GM23248 (cell line): ENCODE measurements at regions not wholly inside any gene's neighbourhood (a gene's known extent, or its start where the extent isn't known, plus 50 kb on each side); places are given as distances from the start of the nearest gene placed in this dataset.

Experiments
- DNase-seq: peaks from one replicate; pipeline ENCODE4 v3.0.0-alpha.2; 2015
- H2AFZ ChIP-seq: fragments of 200-600 bp; sonication (generic); 2 replicates; pipeline ENCODE4 v1.6.1; 2016; ENCODE audit warnings: antibody characterized with exemption
- H3F3A ChIP-seq: fragments of 200-600 bp; sonication (generic); 2 replicates; pipeline ENCODE4 v1.6.1; 2016; ENCODE audit warnings: mild to moderate bottlenecking, antibody characterized with exemption, mixed run types; ENCODE audit not compliant: insufficient read depth
- H3K27ac ChIP-seq: fragments of 200-600 bp; sonication (generic); 2 replicates; pipeline ENCODE4 v1.5.1; 2016; ENCODE audit warnings: mild to moderate bottlenecking
- H3K27me3 ChIP-seq: fragments of 200-600 bp; sonication (generic); replicated peaks from 2 replicates; pipeline ENCODE4 v1.6.1; 2016; ENCODE audit warnings: mild to moderate bottlenecking; ENCODE audit not compliant: insufficient read depth
- H3K36me3 ChIP-seq: fragments of 200-600 bp; sonication (generic); 2 replicates; pipeline ENCODE4 v1.6.1; 2016; ENCODE audit warnings: low read depth, mild to moderate bottlenecking
- H3K4me1 ChIP-seq: fragments of 200-600 bp; sonication (generic); 2 replicates; pipeline ENCODE4 v1.6.1; 2016; ENCODE audit warnings: mild to moderate bottlenecking; ENCODE audit not compliant: insufficient read depth
- H3K4me2 ChIP-seq: fragments of 200-600 bp; sonication (generic); one replicate; pipeline ENCODE4 v1.6.1; 2016; ENCODE audit warnings: mild to moderate bottlenecking; ENCODE audit not compliant: unreplicated experiment
- H3K4me3 ChIP-seq: fragments of 200-600 bp; sonication (generic); 2 replicates; pipeline ENCODE4 v1.5.1; 2016; ENCODE audit warnings: mild to moderate bottlenecking
- H3K79me2 ChIP-seq: fragments of 200-600 bp; sonication (generic); 2 replicates; pipeline ENCODE4 v1.6.1; 2016; ENCODE audit warnings: mild to moderate bottlenecking; ENCODE audit not compliant: insufficient read depth
- H3K9ac ChIP-seq: fragments of 200-600 bp; sonication (generic); 2 replicates; pipeline ENCODE4 v1.6.1; 2016; ENCODE audit warnings: mild to moderate bottlenecking
- H3K9me2 ChIP-seq: fragments of 200-600 bp; sonication (generic); 2 replicates; pipeline ENCODE4 v1.6.1; 2016; ENCODE audit warnings: mixed run types, mild to moderate bottlenecking, moderate library complexity; ENCODE audit not compliant: insufficient read depth
- H3K9me3 ChIP-seq: fragments of 200-600 bp; sonication (generic); one replicate; pipeline ENCODE4 v1.6.1; 2017; ENCODE audit warnings: low read depth
- H4K20me1 ChIP-seq: fragments of 200-600 bp; sonication (generic); 2 replicates; pipeline ENCODE4 v1.6.0; 2016; ENCODE audit not compliant: insufficient read depth
- EZH2 ChIP-seq: fragments of 200-600 bp; sonication (generic); IDR thresholded peaks from 2 replicates; pipeline ENCODE4 v1.6.1; 2018; ENCODE audit warnings: antibody characterized with exemption, mild to moderate bottlenecking; ENCODE audit not compliant: insufficient read depth, poor library complexity, severe bottlenecking
- EZH2phosphoT487 ChIP-seq: fragments of 200-600 bp; sonication (generic); IDR thresholded peaks from 2 replicates; pipeline ENCODE4 v1.6.1; 2018; ENCODE audit warnings: antibody characterized with exemption, moderate library complexity, mild to moderate bottlenecking, low read depth; ENCODE audit not compliant: insufficient read depth
- WGBS, 2 experiments: methylation state at CpG; one replicate each; pipeline ENCODE4 v1.1.6; 2015 to 2017; ENCODE audit warnings: low lambda C conversion rate in 2 of 2, low coverage in 1 of 2; ENCODE audit errors: missing lambda C conversion rate in 2 of 2; 5-methylcytosine and 5-hydroxymethylcytosine counted together
- in situ Hi-C: fragments of 300-500 bp; cut with MboI; formaldehyde crosslinking; loops from 2 replicates; pipeline ENCODE4 v1.15.0; 2020

- no peak overlapping the region for H3K4me2 ChIP-seq
Measured at GRCh38 chr3:193928354-193929209, 207.4 kb upstream of the HES1 start.

GRCh38 chr3:193929373-193929772, 206.6 kb upstream of the HES1 start:
- no peaks in the 10 kb centered on the region for H3K9me2 ChIP-seq
- TF ChIP-seq EZH2, result no peak
- TF ChIP-seq EZH2phosphoT487, result no peak
- no peaks in the 10 kb centered on the region for H3K36me3 ChIP-seq
- no peaks in the 10 kb centered on the region for H3K79me2 ChIP-seq
- DNase-seq, result no peak
- no peaks in the 10 kb centered on the region for H3K9me3 ChIP-seq
- H3K9ac ChIP-seq, result no peak overlapping the region
- peaks cover 1% of the 10 kb centered on the region; the same call in 1 of the 2 replicates for H3K27me3 ChIP-seq
- H3K27ac ChIP-seq, result no peak overlapping the region
- H3K4me1 ChIP-seq, result no peaks in the 10 kb centered on the region
- H3K4me2 ChIP-seq, result no peak overlapping the region
- H3F3A ChIP-seq, result no peaks in the 10 kb centered on the region
- no peaks in the 10 kb centered on the region for H4K20me1 ChIP-seq
- H3K4me3 ChIP-seq, result no peak overlapping the region
- whole genome bisulfite sequencing, 2 experiments, result 56 to 62% methylated on average over 5 of the region's 5 CpGs
- in situ Hi-C loops, result no loop called here
- H2AFZ ChIP-seq, result no peak overlapping the region

More at GRCh38 chr3:193928354-193929209, 207.4 kb upstream of the HES1 start:
- no peak for TF ChIP-seq EZH2
- TF ChIP-seq EZH2phosphoT487, result no peak
- in situ Hi-C loops, result no loop called here
- H3K9me3 ChIP-seq, result no peaks in the 10 kb centered on the region
- H3K27me3 ChIP-seq, result no peaks in the 10 kb centered on the region
- 57 to 69% methylated on average over 7 of the region's 7 CpGs for WGBS, 2 experiments
- no peaks in the 10 kb centered on the region for H4K20me1 ChIP-seq
- DNase-seq, result no peak
- H2AFZ ChIP-seq, result no peak overlapping the region
- no peak overlapping the region for H3K9ac ChIP-seq
- no peaks in the 10 kb centered on the region for H3K79me2 ChIP-seq
- H3K4me1 ChIP-seq, result no peaks in the 10 kb centered on the region
- H3F3A ChIP-seq, result no peaks in the 10 kb centered on the region
- H3K9me2 ChIP-seq, result no peaks in the 10 kb centered on the region
- no peak overlapping the region for H3K4me3 ChIP-seq
- no peaks in the 10 kb centered on the region for H3K36me3 ChIP-seq
- no peak overlapping the region for H3K27ac ChIP-seq

GRCh38 chr3:193929921-193930646, 205.9 kb upstream of the HES1 start:
- Histone ChIP-seq H3K4me1 (no peaks in the 10 kb centered on the region), H3K9me3 (no peaks in the 10 kb centered on the region), H3K4me2 (no peak overlapping the region), H3K27ac (no peak overlapping the region), H3K4me3 (no peak overlapping the region), H3K27me3 (peaks cover 7% of the 10 kb centered on the region), H3K9me2 (no peaks in the 10 kb centered on the region), H3K36me3 (no peaks in the 10 kb centered on the region), H3K79me2 (no peaks in the 10 kb centered on the region), H4K20me1 (no peaks in the 10 kb centered on the region), H3F3A (no peaks in the 10 kb centered on the region), H3K9ac (no peak overlapping the region), H2AFZ (no peak overlapping the region)
- in situ Hi-C loops, result no loop called here
- 69 to 70% methylated on average over 7 of the region's 7 CpGs for WGBS, 2 experiments
- DNase-seq, result no peak
- TF ChIP-seq EZH2phosphoT487 (no peak), EZH2 (no peak)

- Histone ChIP-seq H3K27me3 (peaks cover 21% of the 10 kb centered on the region), H3K4me2 (no peak overlapping the region), H3K79me2 (no peaks in the 10 kb centered on the region), H3K9ac (no peak overlapping the region), H3K9me2 (no peaks in the 10 kb centered on the region), H3K4me3 (no peak overlapping the region), H3K4me1 (no peaks in the 10 kb centered on the region), H3K27ac (no peak overlapping the region), H3K36me3 (no peaks in the 10 kb centered on the region), H2AFZ (no peak overlapping the region), H3F3A (no peaks in the 10 kb centered on the region), H3K9me3 (no peaks in the 10 kb centered on the region), H4K20me1 (no peaks in the 10 kb centered on the region)
- TF ChIP-seq EZH2phosphoT487 (no peak), EZH2 (no peak)
- in situ Hi-C loops, result no loop called here
- DNase-seq, result peak; percentile 30
- 12 to 17% methylated on average over 2 of the region's 2 CpGs for WGBS, 2 experiments
Measured at GRCh38 chr3:193932136-193932535, 203.8 kb upstream of the HES1 start.
